ENCODE measurements at regions not wholly inside any gene's neighbourhood (a gene's known extent, or its start where the extent isn't known, plus 50 kb on each side); places are given as distances from the start of the nearest gene placed in this dataset.

- H3K36me3 Mint-ChIP-seq (ENCODE audit: low read depth, unreplicated experiment) = no peaks in the 10 kb centered on the region
- no peak for FAIRE-seq
- no peaks in the 10 kb centered on the region for H3K9me3 Mint-ChIP-seq (ENCODE audit: unreplicated experiment)
- Histone ChIP-seq H3K4me3 (ENCODE audit: insufficient read depth, low read depth, low read length) (no peak overlapping the region), H3K79me2 (ENCODE audit: insufficient read depth, low read length) (no peaks in the 10 kb centered on the region), H3K9me3 (ENCODE audit: insufficient read depth, low read depth, low read length) (no peaks in the 10 kb centered on the region), H3K9ac (ENCODE audit: low read length) (no peak overlapping the region), H3K4me1 (ENCODE audit: insufficient read depth, low read length) (peaks cover 4% of the 10 kb centered on the region), H4K20me1 (ENCODE audit: insufficient read depth, low read length) (no peaks in the 10 kb centered on the region), H3K4me2 (ENCODE audit: low read length) (no peak overlapping the region), H3K27ac (ENCODE audit: low read depth, low read length) (no peak overlapping the region), H2AFZ (ENCODE audit: low read depth, low read length) (no peak overlapping the region), H3K36me3 (ENCODE audit: insufficient read depth, low read length) (no peaks in the 10 kb centered on the region), H3K27me3 (ENCODE audit: insufficient read depth, low read length) (no peaks in the 10 kb centered on the region)
- no peak overlapping the region for H3K4me3 Mint-ChIP-seq (ENCODE audit: unreplicated experiment)
- no peaks in the 10 kb centered on the region for H3K27me3 Mint-ChIP-seq (ENCODE audit: low read depth, unreplicated experiment)
- peaks cover 2% of the 10 kb centered on the region for H3K4me1 Mint-ChIP-seq (ENCODE audit: low read depth, unreplicated experiment)
- no peak overlapping the region for H3K27ac Mint-ChIP-seq (ENCODE audit: unreplicated experiment)
- DNase-seq (ENCODE audit: low read depth) = no peak
- no peak for TF ChIP-seq CTCF (IDR thresholded peaks at IDR 0.05; ENCODE audit: insufficient read depth, low read depth, low read length)
- TF ChIP-seq EZH2 (IDR thresholded peaks at IDR 0.05; ENCODE audit: insufficient read depth, low read length) = no peak
Observed at GRCh38 chr5:90223756-90224155, 185.8 kb downstream of the CETN3 start.

GRCh38 chr5:90221951-90222350 lies 187.6 kb downstream of the CETN3 start:
- TF ChIP-seq EZH2 (IDR thresholded peaks at IDR 0.05; ENCODE audit: insufficient read depth, low read length) (no peak), CTCF (IDR thresholded peaks at IDR 0.05; ENCODE audit: insufficient read depth, low read depth, low read length) (no peak)
- Histone ChIP-seq H3K9ac (ENCODE audit: low read length) (no peak overlapping the region), H4K20me1 (ENCODE audit: insufficient read depth, low read length) (no peaks in the 10 kb centered on the region), H3K4me2 (ENCODE audit: low read length) (no peak overlapping the region), H3K36me3 (ENCODE audit: insufficient read depth, low read length) (no peaks in the 10 kb centered on the region), H3K27me3 (ENCODE audit: insufficient read depth, low read length) (no peaks in the 10 kb centered on the region), H2AFZ (ENCODE audit: low read depth, low read length) (no peak overlapping the region), H3K9me3 (ENCODE audit: insufficient read depth, low read depth, low read length) (no peaks in the 10 kb centered on the region), H3K4me3 (ENCODE audit: insufficient read depth, low read depth, low read length) (no peak overlapping the region), H3K4me1 (ENCODE audit: insufficient read depth, low read length) (peaks cover 4% of the 10 kb centered on the region), H3K27ac (ENCODE audit: low read depth, low read length) (no peak overlapping the region), H3K79me2 (ENCODE audit: insufficient read depth, low read length) (no peaks in the 10 kb centered on the region)
- Mint-ChIP-seq H3K4me1 (ENCODE audit: low read depth, unreplicated experiment) (peaks cover 2% of the 10 kb centered on the region), H3K9me3 (ENCODE audit: unreplicated experiment) (no peaks in the 10 kb centered on the region), H3K4me3 (ENCODE audit: unreplicated experiment) (no peak overlapping the region), H3K27me3 (ENCODE audit: low read depth, unreplicated experiment) (no peaks in the 10 kb centered on the region), H3K36me3 (ENCODE audit: low read depth, unreplicated experiment) (no peaks in the 10 kb centered on the region), H3K27ac (ENCODE audit: unreplicated experiment) (no peak overlapping the region)
- FAIRE-seq (no peak), DNase-seq (ENCODE audit: low read depth) (peak; percentile 70)

DNA sequence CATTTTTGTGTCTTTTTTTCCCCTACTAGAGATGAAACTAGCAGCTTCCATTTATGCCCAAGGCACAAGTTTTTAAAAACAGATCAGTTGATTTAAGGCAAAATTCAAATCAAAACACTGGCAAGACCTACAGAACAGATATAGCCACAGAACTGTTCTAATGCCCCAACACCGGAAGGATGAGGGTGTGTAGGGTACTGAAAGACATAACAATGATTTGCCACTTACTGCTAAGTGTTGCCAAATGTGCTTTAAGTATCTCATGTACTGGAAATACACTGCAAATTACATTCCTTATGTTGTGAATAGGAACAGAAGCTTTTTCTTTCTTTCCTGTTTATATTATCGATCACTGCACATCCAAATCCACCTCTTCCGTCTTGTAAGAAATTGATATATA lies 189.0 kb downstream of the CETN3 start:
- TF ChIP-seq EZH2 (IDR thresholded peaks at IDR 0.05; ENCODE audit: insufficient read depth, low read length) (no peak), CTCF (IDR thresholded peaks at IDR 0.05; ENCODE audit: insufficient read depth, low read depth, low read length) (no peak)
- H3K9ac ChIP-seq (ENCODE audit: low read length) = no peak overlapping the region
- H3K4me1 ChIP-seq (ENCODE audit: insufficient read depth, low read length) = peaks cover 4% of the 10 kb centered on the region
- H3K9me3 ChIP-seq (ENCODE audit: insufficient read depth, low read depth, low read length) = no peaks in the 10 kb centered on the region
- Mint-ChIP-seq H3K4me3 (ENCODE audit: unreplicated experiment) (no peak overlapping the region), H3K9me3 (ENCODE audit: unreplicated experiment) (no peaks in the 10 kb centered on the region), H3K36me3 (ENCODE audit: low read depth, unreplicated experiment) (no peaks in the 10 kb centered on the region), H3K27ac (ENCODE audit: unreplicated experiment) (no peak overlapping the region), H3K27me3 (ENCODE audit: low read depth, unreplicated experiment) (no peaks in the 10 kb centered on the region), H3K4me1 (ENCODE audit: low read depth, unreplicated experiment) (peaks cover 2% of the 10 kb centered on the region)
- no peak overlapping the region for H3K4me2 ChIP-seq (ENCODE audit: low read length)
- H3K27ac ChIP-seq (ENCODE audit: low read depth, low read length) = no peak overlapping the region
- no peak for FAIRE-seq
- H3K27me3 ChIP-seq (ENCODE audit: insufficient read depth, low read length) = no peaks in the 10 kb centered on the region
- no peaks in the 10 kb centered on the region for H3K79me2 ChIP-seq (ENCODE audit: insufficient read depth, low read length)
- no peak overlapping the region for H2AFZ ChIP-seq (ENCODE audit: low read depth, low read length)
- H3K4me3 ChIP-seq (ENCODE audit: insufficient read depth, low read depth, low read length) = no peak overlapping the region
- no peaks in the 10 kb centered on the region for H4K20me1 ChIP-seq (ENCODE audit: insufficient read depth, low read length)
- no peak for DNase-seq (ENCODE audit: low read depth)
- H3K36me3 ChIP-seq (ENCODE audit: insufficient read depth, low read length) = no peaks in the 10 kb centered on the region
